ENCODE measurements at regions not wholly inside any gene's neighbourhood (a gene's known extent, or its start where the extent isn't known, plus 50 kb on each side); places are given as distances from the start of the nearest gene placed in this dataset.

DNA sequence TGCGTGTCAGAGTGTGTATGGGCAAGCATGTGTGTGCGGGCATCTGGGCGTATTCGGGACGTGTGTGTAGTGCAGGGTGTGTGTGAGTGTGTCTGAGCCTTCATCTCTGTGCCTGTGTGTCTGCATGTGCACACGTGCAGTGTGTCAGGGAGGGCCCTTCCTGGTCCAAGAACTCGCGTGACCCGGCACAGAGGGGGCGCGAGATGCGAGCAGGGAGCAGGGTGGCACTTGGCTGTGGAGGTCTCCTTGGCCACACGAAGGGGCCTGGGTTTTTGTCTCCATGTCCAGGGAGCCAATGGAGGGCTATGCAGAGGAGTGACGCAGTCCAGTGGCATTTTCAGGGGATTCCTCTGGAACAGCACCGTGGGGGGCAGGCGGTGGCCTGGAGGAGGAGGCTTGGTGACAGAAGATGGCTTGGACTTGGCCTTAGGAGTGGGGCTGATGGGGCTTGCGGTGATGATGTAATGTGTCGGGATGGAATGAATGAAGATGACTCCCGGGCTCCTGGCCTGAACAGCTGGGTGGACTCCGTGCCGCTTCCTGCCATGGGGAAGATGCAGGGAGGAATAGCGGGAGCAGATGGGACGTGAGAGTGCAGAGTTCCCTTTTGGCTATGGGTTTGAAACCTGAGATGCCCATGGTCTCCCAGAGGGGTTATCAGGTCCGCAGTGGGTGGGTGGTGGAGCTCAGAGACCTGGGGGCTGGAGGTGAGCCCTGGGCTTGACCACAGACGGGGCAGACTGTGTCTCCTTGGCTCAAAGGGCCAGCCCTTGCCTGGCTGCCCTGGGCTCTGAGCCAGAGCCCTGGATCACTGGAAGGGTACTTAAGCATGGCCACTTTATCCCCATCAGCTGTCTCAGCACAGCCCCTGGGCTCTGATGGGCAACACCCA lies 208.3 kb downstream of the PHETA1 start:
- DNase-seq, result no peak

GRCh38 chr12:111158992-111159391 lies 209.9 kb downstream of the PHETA1 start:
- no peak for DNase-seq

GRCh38 chr12:111157486-111157885 lies 211.4 kb downstream of the PHETA1 start:
- DNase-seq, result no peak

DNA sequence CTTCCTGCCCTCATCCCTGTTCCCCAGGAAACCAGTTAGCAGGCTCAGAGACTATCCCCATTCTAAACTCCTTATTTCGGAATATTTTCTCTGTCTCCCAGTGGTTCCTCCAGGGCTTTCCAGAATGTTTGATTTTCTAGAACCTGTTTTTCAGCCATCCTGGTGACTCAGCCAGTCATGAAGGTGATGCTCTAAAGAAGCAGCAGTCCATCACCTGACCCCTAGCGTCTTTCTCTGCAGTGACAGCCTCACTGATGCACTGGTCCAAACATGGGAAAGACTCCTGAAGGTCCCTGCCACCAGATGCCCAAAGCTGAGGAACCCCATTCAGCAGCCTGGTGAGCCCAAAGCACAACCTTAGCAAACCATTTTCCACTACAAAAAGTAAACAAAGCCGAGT lies 212.6 kb downstream of the PHETA1 start:
- DNase-seq, result no peak

DNA sequence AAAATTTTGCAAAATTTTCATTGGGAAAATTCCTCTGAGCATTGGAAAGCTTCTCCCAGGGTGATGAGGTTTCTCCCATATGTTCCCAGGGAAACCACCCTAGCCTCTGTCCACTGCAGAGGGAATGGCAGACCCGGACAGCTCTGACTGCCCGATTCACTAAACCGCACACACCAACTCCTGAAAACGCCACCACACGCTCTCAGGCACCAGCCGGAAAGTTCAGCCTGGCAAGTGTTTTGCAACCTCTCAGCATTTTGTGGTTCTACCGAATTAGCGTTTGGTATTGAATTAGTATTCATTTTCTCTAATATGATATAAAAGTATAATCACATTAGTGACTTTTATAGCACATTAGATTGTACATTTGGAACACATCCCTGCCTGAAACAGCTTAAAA lies 213.4 kb downstream of the PHETA1 start:
- no peak for DNase-seq

DNA sequence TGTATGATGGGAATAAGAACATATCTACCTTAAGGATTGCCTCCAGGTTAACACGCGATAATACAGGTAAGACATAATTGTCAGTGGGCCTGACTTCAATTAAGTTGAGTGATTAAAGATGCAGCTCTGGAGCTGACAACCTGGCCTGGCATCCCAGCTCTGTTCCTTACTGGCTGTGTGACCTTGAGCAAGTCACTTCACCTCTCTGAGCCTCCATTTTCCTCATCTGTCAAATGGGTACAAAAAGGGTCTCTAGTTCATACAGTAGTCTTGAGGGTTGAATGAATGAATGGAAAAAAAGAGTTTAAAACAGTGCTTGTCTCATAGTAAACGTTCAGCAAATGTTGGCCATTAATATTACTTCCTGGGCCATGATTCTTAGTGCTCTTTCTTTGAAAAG lies 213.9 kb downstream of the PHETA1 start:
- no peak for DNase-seq

GRCh38 chr12:111154147-111154834 lies 214.6 kb downstream of the PHETA1 start:
- DNase-seq, result no peak

GRCh38 chr12:111152561-111152960 lies 216.3 kb downstream of the PHETA1 start:
- no peak for DNase-seq

- no peak for DNase-seq
Observed at GRCh38 chr12:111150921-111151840, 217.7 kb downstream of the PHETA1 start.

DNA sequence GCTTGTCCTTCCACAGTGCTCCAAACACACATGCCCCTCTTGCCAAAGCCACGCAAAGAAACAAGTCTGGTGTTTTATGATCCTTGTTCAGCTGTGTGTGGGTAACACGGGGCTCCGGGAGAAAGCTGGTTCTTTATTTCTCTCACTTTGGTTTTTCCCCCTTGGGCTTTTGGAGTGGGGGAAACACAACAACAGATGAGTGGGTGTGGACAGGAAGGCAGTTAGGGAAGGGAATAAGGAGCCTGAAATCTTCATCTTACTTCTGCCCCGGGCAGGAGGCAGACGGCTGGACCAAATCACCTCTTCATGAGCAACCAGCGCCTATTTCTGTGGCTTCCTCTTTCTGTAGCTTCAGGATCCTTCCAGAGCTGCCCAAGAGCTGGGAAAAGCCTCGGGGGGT lies 218.5 kb downstream of the PHETA1 start:
- no peak for DNase-seq

- DNase-seq, result peak in 1 of 51 donors; percentile 2
Observed at GRCh38 chr12:111149299-111149698, 219.6 kb downstream of the PHETA1 start.

DNA sequence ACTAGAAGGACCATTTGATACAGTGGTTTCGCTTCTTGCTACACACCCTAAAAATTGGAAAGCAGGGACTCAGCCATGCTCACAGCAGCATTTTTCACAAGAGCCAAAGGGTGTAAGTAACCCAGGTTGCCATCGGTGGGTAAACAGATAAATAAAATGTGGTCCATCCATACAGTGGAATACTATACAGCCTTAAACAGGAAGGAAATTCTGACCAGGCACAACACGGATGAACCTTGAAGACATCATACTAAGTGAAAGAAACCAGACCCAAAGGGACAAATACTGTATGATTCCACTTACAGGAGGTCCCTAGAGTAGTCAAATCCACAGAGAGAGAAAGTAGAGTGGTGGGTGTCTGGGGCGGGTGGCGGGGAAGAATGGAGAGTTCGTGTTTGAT lies 220.9 kb downstream of the PHETA1 start:
- no peak for DNase-seq

DNA sequence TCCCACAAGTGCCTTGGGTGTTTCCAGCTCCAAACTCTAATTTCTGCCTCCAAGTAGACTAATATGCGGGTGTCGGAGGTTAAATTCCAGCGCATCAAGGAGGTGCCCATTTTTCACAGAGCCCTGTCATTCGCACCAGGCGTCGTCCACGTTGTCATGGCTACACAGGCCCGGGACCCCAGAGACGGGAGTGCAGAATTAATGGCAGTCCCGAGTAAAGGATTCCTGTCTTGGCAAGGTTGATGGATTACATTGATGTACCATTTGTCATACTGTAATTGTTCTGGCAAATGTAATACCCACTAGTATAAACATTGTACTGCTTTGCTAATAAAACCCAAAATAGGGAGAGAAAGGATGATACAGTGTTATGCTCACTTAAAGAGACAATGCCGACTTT lies 222.9 kb upstream of the MYL2 start:
- DNase-seq, result no peak

GRCh38 chr12:111141205-111141604 lies 220.8 kb upstream of the MYL2 start:
- DNase-seq, result no peak

- no peak for DNase-seq
Observed at GRCh38 chr12:111138016-111138415, 217.6 kb upstream of the MYL2 start.

- no peak for DNase-seq
Observed at GRCh38 chr12:111135293-111135832, 215.0 kb upstream of the MYL2 start.

GRCh38 chr12:111130336-111130735 lies 210.0 kb upstream of the MYL2 start:
- no peak for DNase-seq

- DNase-seq, result no peak
Observed at GRCh38 chr12:111129149-111129767, 208.9 kb upstream of the MYL2 start.

GRCh38 chr12:111126331-111126730 lies 206.0 kb upstream of the MYL2 start:
- peak in 8 of 51 donors; percentile 3 to 11 (median 4) for DNase-seq

- DNase-seq, result no peak
Observed at GRCh38 chr12:111124183-111124582, 203.8 kb upstream of the MYL2 start.

DNA sequence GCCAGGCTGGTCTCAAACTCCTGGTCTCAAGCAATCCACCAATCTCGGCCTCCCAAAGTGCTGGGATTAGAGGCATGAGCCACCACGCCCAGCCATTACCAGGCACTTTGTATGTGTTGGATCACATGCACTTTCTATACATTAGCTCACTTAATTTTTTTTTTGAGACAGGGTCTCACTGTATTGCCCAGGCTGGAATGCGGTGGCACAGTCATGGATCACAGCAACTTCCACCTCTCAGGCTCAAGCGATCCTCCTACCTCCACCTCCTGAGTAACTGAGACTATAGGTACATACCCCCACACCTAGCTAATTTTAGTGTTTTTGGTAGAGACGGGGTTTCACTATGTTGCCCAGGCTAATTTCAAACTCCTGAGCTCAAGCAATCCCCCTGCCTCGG lies 203.0 kb upstream of the MYL2 start:
- no peak for DNase-seq

Data from hypothalamus (tissue), 51 donors.